GM10266 (cell line): ENCODE measurements at regions not wholly inside any gene's neighbourhood (a gene's known extent, or its start where the extent isn't known, plus 50 kb on each side); places are given as distances from the start of the nearest gene placed in this dataset.

Experiments used
- DNase-seq: peaks from one replicate; pipeline ENCODE4 v3.0.0; 2012; ENCODE audit errors: extremely low spot score
- CTCF ChIP-seq: IDR thresholded peaks from 2 replicates; pipeline ENCODE4 v1.5.1; 2012; ENCODE audit warnings: mild to moderate bottlenecking, low read depth; ENCODE audit not compliant: control insufficient read depth, insufficient read depth; ENCODE audit errors: missing control alignments

- DNase-seq, result no peak
- no peak for TF ChIP-seq CTCF
Measured at GRCh38 chr9:135394131-135394530, 85.5 kb upstream of the PPP1R26 start.

GRCh38 chr9:135394699-135395645 lies 84.6 kb upstream of the PPP1R26 start:
- DNase-seq, result no peak

GRCh38 chr9:135397142-135397541 lies 82.4 kb upstream of the PPP1R26 start:
- TF ChIP-seq CTCF, result no peak

More at GRCh38 chr9:135394699-135395645, 84.6 kb upstream of the PPP1R26 start:
- no peak for TF ChIP-seq CTCF

GRCh38 chr9:135399000-135399649 lies 80.5 kb upstream of the PPP1R26 start:
- DNase-seq, result no peak
- TF ChIP-seq CTCF, result no peak

More at GRCh38 chr9:135397142-135397541, 82.4 kb upstream of the PPP1R26 start:
- no peak for DNase-seq

GRCh38 chr9:135400496-135400895 lies 79.1 kb upstream of the PPP1R26 start:
- TF ChIP-seq CTCF, result no peak
- DNase-seq, result no peak

- no peak for DNase-seq
- TF ChIP-seq CTCF, result no peak
Measured at GRCh38 chr9:135401218-135401617, 78.4 kb upstream of the PPP1R26 start.
